Smooth muscle cell (in vitro differentiated cells): ENCODE measurements at regions not wholly inside any gene's neighbourhood (a gene's known extent, or its start where the extent isn't known, plus 50 kb on each side); places are given as distances from the start of the nearest gene placed in this dataset.

Experiments used
- DNase-seq: peaks from one replicate; lab custom pipeline; 2025; ENCODE audit not compliant: unreplicated experiment; lab: John Stamatoyannopoulos, UW
- H2AFZ ChIP-seq: fragments of 200-600 bp; sonication (generic); 2 replicates; pipeline ENCODE4 v1.6.0; 2016; ENCODE audit warnings: antibody characterized with exemption, low read depth, mild to moderate bottlenecking
- H3F3A ChIP-seq: fragments of 200-600 bp; sonication (generic); 2 replicates; pipeline ENCODE4 v1.6.0; 2017; ENCODE audit warnings: antibody characterized with exemption, low read depth
- H3K27ac ChIP-seq: fragments of 200-600 bp; sonication (generic); 2 replicates; pipeline ENCODE4 v1.5.1; 2016; ENCODE audit warnings: low read depth, mild to moderate bottlenecking
- H3K27me3 ChIP-seq: fragments of 200-600 bp; sonication (generic); 2 replicates; pipeline ENCODE4 v1.6.1; 2016; ENCODE audit warnings: low read depth, mild to moderate bottlenecking
- H3K36me3 ChIP-seq: fragments of 200-600 bp; sonication (generic); 2 replicates; pipeline ENCODE4 v1.5.1; 2016; ENCODE audit warnings: low read depth
- H3K4me1 ChIP-seq: fragments of 200-600 bp; sonication (generic); 2 replicates; pipeline ENCODE4 v1.5.1; 2016; ENCODE audit warnings: low read depth
- H3K4me2 ChIP-seq: fragments of 200-600 bp; sonication (generic); 2 replicates; pipeline ENCODE4 v1.6.0; 2016; ENCODE audit warnings: mild to moderate bottlenecking
- H3K4me3 ChIP-seq: fragments of 200-600 bp; sonication (generic); 2 replicates; pipeline ENCODE4 v1.5.1; 2016; ENCODE audit warnings: mild to moderate bottlenecking
- H3K79me2 ChIP-seq: fragments of 200-600 bp; sonication (generic); 2 replicates; pipeline ENCODE4 v1.6.0; 2016; ENCODE audit warnings: low read depth, mild to moderate bottlenecking
- H3K9ac ChIP-seq: fragments of 200-600 bp; sonication (generic); 2 replicates; pipeline ENCODE4 v1.6.0; 2016; ENCODE audit warnings: low read depth
- H3K9me3 ChIP-seq: fragments of 200-600 bp; sonication (generic); replicated peaks from 2 replicates; pipeline ENCODE4 v1.5.1; 2016; ENCODE audit warnings: low read depth
- H4K20me1 ChIP-seq: fragments of 200-600 bp; sonication (generic); 2 replicates; pipeline ENCODE4 v1.6.0; 2016; ENCODE audit warnings: low read depth
- WGBS: methylation state at CpG from one replicate; pipeline ENCODE4 v1.1.7; 2016; ENCODE audit warnings: low lambda C conversion rate; 5-methylcytosine and 5-hydroxymethylcytosine counted together
- TF ChIP-seq, protein P1 (sequence below): fragments of 200-600 bp; sonication (generic); IDR thresholded peaks from 2 replicates; pipeline ENCODE4 v1.5.1; 2017; ENCODE audit warnings: borderline replicate concordance, mild to moderate bottlenecking, antibody characterized with exemption; ENCODE audit not compliant: insufficient read depth, poor library complexity, severe bottlenecking

- Histone ChIP-seq H3K4me3 (no peak overlapping the region), H3K79me2 (no peaks in the 10 kb centered on the region), H3K9ac (no peak overlapping the region), H3K27me3 (no peaks in the 10 kb centered on the region), H3K4me2 (no peak overlapping the region), H2AFZ (no peak overlapping the region), H3K27ac (no peak overlapping the region), H3K4me1 (no peaks in the 10 kb centered on the region), H4K20me1 (no peaks in the 10 kb centered on the region), H3K36me3 (no peaks in the 10 kb centered on the region), H3F3A (no peaks in the 10 kb centered on the region), H3K9me3 (no peaks in the 10 kb centered on the region)
- TF ChIP-seq, protein P1, sequence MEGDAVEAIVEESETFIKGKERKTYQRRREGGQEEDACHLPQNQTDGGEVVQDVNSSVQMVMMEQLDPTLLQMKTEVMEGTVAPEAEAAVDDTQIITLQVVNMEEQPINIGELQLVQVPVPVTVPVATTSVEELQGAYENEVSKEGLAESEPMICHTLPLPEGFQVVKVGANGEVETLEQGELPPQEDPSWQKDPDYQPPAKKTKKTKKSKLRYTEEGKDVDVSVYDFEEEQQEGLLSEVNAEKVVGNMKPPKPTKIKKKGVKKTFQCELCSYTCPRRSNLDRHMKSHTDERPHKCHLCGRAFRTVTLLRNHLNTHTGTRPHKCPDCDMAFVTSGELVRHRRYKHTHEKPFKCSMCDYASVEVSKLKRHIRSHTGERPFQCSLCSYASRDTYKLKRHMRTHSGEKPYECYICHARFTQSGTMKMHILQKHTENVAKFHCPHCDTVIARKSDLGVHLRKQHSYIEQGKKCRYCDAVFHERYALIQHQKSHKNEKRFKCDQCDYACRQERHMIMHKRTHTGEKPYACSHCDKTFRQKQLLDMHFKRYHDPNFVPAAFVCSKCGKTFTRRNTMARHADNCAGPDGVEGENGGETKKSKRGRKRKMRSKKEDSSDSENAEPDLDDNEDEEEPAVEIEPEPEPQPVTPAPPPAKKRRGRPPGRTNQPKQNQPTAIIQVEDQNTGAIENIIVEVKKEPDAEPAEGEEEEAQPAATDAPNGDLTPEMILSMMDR = no peak
- WGBS = 55% methylated on average over 3 of the region's 3 CpGs
- no peak for DNase-seq
These were observed 272.4 kb upstream of the MYO3A start for GRCh38 chr10:25661632-25662031.

- DNase-seq = no peak
- Histone ChIP-seq H2AFZ (no peak overlapping the region), H3K9me3 (no peaks in the 10 kb centered on the region), H3K27ac (no peak overlapping the region), H3K9ac (no peak overlapping the region), H3F3A (no peaks in the 10 kb centered on the region), H3K79me2 (no peaks in the 10 kb centered on the region), H3K27me3 (no peaks in the 10 kb centered on the region), H4K20me1 (no peaks in the 10 kb centered on the region), H3K4me3 (no peak overlapping the region), H3K4me1 (no peaks in the 10 kb centered on the region), H3K4me2 (no peak overlapping the region), H3K36me3 (no peaks in the 10 kb centered on the region)
- WGBS = 82% methylated on average over 3 of the region's 3 CpGs
- TF ChIP-seq, protein P1 = no peak
These were observed 267.8 kb upstream of the MYO3A start for GRCh38 chr10:25666276-25666675.

DNA sequence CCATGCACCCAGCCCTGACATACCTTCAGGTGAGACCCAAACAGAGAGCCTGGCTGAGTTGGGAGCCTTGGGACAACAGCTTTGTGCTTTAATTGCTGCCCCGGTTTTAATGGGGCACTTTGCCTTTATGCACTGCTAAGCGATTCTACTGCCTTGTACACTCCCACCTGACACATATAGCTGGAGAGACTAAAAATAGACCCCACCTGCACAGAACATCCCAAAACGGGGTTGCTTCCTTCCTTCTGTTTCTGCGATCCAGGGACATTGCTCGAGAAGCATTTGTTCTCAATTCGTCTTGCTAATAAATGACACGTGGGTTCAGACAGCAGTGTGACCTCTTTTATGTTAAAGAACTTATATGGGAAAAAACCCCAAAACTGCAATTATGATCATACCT lies 258.8 kb upstream of the MYO3A start:
- 95% methylated on average over 7 of the region's 7 CpGs for WGBS
- Histone ChIP-seq H3K9me3 (no peaks in the 10 kb centered on the region), H3K4me2 (no peak overlapping the region), H3F3A (no peaks in the 10 kb centered on the region), H3K79me2 (no peaks in the 10 kb centered on the region), H3K9ac (no peak overlapping the region), H3K36me3 (no peaks in the 10 kb centered on the region), H4K20me1 (no peaks in the 10 kb centered on the region), H2AFZ (no peak overlapping the region), H3K27me3 (no peaks in the 10 kb centered on the region), H3K4me3 (no peak overlapping the region), H3K27ac (no peak overlapping the region), H3K4me1 (no peaks in the 10 kb centered on the region)
- TF ChIP-seq, protein P1 = no peak
- no peak for DNase-seq

DNA sequence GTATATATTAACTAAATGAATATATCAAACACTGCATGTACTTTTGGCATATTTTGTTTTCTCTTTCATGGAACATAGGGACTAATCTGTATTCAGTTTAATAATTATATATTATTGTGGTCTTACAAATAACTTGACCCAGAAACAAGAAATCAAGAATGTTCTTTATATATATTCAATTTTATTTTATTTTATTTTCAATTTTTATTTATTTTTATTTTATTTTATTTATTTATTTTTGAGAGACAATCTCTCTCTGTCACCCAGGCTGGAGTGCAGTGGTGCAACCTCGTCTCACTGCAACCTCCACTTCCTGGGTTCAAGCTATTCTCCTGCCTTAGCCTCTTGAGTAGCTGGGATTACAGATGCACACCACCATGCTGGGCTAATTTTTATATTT lies 258.4 kb upstream of the MYO3A start:
- no peak overlapping the region for H3K27ac ChIP-seq
- no peaks in the 10 kb centered on the region for H3K27me3 ChIP-seq
- WGBS = 91% methylated on average over 1 of the region's 1 CpG
- no peak overlapping the region for H2AFZ ChIP-seq
- no peaks in the 10 kb centered on the region for H3K79me2 ChIP-seq
- DNase-seq = no peak
- H4K20me1 ChIP-seq = no peaks in the 10 kb centered on the region
- H3K9me3 ChIP-seq = no peaks in the 10 kb centered on the region
- no peaks in the 10 kb centered on the region for H3K4me1 ChIP-seq
- no peaks in the 10 kb centered on the region for H3F3A ChIP-seq
- TF ChIP-seq, protein P1 = no peak
- no peak overlapping the region for H3K4me2 ChIP-seq
- H3K9ac ChIP-seq = no peak overlapping the region
- H3K4me3 ChIP-seq = no peak overlapping the region
- no peaks in the 10 kb centered on the region for H3K36me3 ChIP-seq
